HL-60 (cell line): ENCODE measurements at regions not wholly inside any gene's neighbourhood (a gene's known extent, or its start where the extent isn't known, plus 50 kb on each side); places are given as distances from the start of the nearest gene placed in this dataset.
"Not testable (repeated sequence)": the region's sequence is repeated elsewhere in the genome, so short reads cannot be mapped to it uniquely, and the experiment has no call there.

Experiments
- CTCF ChIP-seq: IDR thresholded peaks from one replicate; pipeline ENCODE4 v1.5.1; 2011; ENCODE audit warnings: low read length, control low read depth, inconsistent platforms; ENCODE audit not compliant: insufficient read depth
- GABPA ChIP-seq: IDR thresholded peaks from 2 replicates; pipeline ENCODE4 v1.6.1; 2012; ENCODE audit warnings: low read depth
- POLR2AphosphoS5 ChIP-seq: IDR thresholded peaks from 2 replicates; pipeline ENCODE4 v1.6.1; 2012; ENCODE audit warnings: low read depth
- TF ChIP-seq, protein P1 (sequence below): IDR thresholded peaks from 2 replicates; pipeline ENCODE4 v1.6.1; 2012; ENCODE audit warnings: low read depth; ENCODE audit not compliant: insufficient replicate concordance

GRCh38 chr7:36065563-36066342 lies 87.3 kb upstream of the EEPD1 start:
- TF ChIP-seq CTCF, POLR2AphosphoS5, GABPA: not testable (repeated sequence)
- TF ChIP-seq, protein P1, sequence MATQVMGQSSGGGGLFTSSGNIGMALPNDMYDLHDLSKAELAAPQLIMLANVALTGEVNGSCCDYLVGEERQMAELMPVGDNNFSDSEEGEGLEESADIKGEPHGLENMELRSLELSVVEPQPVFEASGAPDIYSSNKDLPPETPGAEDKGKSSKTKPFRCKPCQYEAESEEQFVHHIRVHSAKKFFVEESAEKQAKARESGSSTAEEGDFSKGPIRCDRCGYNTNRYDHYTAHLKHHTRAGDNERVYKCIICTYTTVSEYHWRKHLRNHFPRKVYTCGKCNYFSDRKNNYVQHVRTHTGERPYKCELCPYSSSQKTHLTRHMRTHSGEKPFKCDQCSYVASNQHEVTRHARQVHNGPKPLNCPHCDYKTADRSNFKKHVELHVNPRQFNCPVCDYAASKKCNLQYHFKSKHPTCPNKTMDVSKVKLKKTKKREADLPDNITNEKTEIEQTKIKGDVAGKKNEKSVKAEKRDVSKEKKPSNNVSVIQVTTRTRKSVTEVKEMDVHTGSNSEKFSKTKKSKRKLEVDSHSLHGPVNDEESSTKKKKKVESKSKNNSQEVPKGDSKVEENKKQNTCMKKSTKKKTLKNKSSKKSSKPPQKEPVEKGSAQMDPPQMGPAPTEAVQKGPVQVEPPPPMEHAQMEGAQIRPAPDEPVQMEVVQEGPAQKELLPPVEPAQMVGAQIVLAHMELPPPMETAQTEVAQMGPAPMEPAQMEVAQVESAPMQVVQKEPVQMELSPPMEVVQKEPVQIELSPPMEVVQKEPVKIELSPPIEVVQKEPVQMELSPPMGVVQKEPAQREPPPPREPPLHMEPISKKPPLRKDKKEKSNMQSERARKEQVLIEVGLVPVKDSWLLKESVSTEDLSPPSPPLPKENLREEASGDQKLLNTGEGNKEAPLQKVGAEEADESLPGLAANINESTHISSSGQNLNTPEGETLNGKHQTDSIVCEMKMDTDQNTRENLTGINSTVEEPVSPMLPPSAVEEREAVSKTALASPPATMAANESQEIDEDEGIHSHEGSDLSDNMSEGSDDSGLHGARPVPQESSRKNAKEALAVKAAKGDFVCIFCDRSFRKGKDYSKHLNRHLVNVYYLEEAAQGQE: not testable (repeated sequence)
